CD14-positive monocyte (primary cell): ENCODE measurements at regions not wholly inside any gene's neighbourhood (a gene's known extent, or its start where the extent isn't known, plus 50 kb on each side); places are given as distances from the start of the nearest gene placed in this dataset.

Source experiments
- DNase-seq, 3 donors: peaks; one replicate each; pipeline ENCODE4 v3.0.0-alpha.2; 2011 to 2022
- H2AFZ ChIP-seq: 2 replicates; pipeline ENCODE4 v1.6.0; 2012; ENCODE audit warnings: mild to moderate bottlenecking, low read depth, low read length, inconsistent platforms; ENCODE audit not compliant: insufficient read depth, poor library complexity, severe bottlenecking
- H3K27ac ChIP-seq, 2 donors: 1 replicate in 1 of 2; 2 replicates in 1 of 2; pipeline ENCODE4 v1.5.1; 2012 to 2013; ENCODE audit warnings: low read length in 2 of 2, control low read depth in 1 of 2, inconsistent platforms in 1 of 2, low read depth in 1 of 2, mild to moderate bottlenecking in 1 of 2
- H3K27me3 ChIP-seq, 2 donors: one replicate each; pipeline versions ENCODE4 v1.6.0 to v1.6.1; 2011 to 2013; ENCODE audit warnings: low read length in 2 of 2; ENCODE audit not compliant: control insufficient read depth in 2 of 2, insufficient read depth in 2 of 2
- H3K36me3 ChIP-seq, 2 donors: replicated peaks in 1 of 2; 1 replicate in 1 of 2; 2 replicates in 1 of 2; pipeline versions ENCODE4 v1.5.1 to v1.6.1; 2012 to 2013; ENCODE audit warnings: low read length in 2 of 2, control low read depth in 1 of 2, inconsistent platforms in 1 of 2, mild to moderate bottlenecking in 1 of 2; ENCODE audit not compliant: insufficient read depth in 2 of 2, control insufficient read depth in 1 of 2
- H3K4me1 ChIP-seq, 2 donors: 1 replicate in 1 of 2; 2 replicates in 1 of 2; pipeline versions ENCODE4 v1.5.1 to v1.6.1; 2012 to 2013; ENCODE audit warnings: low read length in 2 of 2, control low read depth in 1 of 2, inconsistent platforms in 1 of 2, mild to moderate bottlenecking in 1 of 2, moderate library complexity in 1 of 2; ENCODE audit not compliant: insufficient read depth in 2 of 2, control insufficient read depth in 1 of 2
- H3K4me2 ChIP-seq: replicated peaks from 2 replicates; pipeline ENCODE3; 2012; ENCODE audit warnings: low read length, moderate library complexity, mild to moderate bottlenecking; ENCODE audit not compliant: poor library complexity, severe bottlenecking; ENCODE audit errors: extremely low read depth
- H3K4me3 ChIP-seq, 3 experiments: fragments of 200-600 bp in 1 of 3; sonication (generic) in 1 of 3; replicated peaks in 1 of 3; 1 replicate in 2 of 3; 2 replicates in 1 of 3; pipeline ENCODE4 v1.5.1; 2011 to 2013; ENCODE audit warnings: low read length in 3 of 3, mild to moderate bottlenecking in 3 of 3, control low read depth in 2 of 3, low read depth in 2 of 3, inconsistent platforms in 1 of 3, moderate library complexity in 1 of 3
- H3K79me2 ChIP-seq: 2 replicates; pipeline ENCODE4 v1.6.0; 2012; ENCODE audit warnings: mild to moderate bottlenecking, control low read depth, inconsistent platforms, low read length, moderate library complexity; ENCODE audit not compliant: insufficient read depth
- H3K9ac ChIP-seq: 2 replicates; pipeline ENCODE4 v1.6.0; 2017; ENCODE audit warnings: low read length, mild to moderate bottlenecking; ENCODE audit not compliant: insufficient read depth, poor library complexity, severe bottlenecking
- H3K9me3 ChIP-seq, 2 donors: replicated peaks in 1 of 2; 1 replicate in 1 of 2; 2 replicates in 1 of 2; pipeline versions ENCODE4 v1.5.1 to v1.6.1; 2012 to 2013; ENCODE audit warnings: low read length in 2 of 2, control low read depth in 1 of 2; ENCODE audit not compliant: control insufficient read depth in 1 of 2, insufficient read depth in 1 of 2
- H4K20me1 ChIP-seq: 2 replicates; pipeline ENCODE4 v1.6.0; 2012; ENCODE audit warnings: mild to moderate bottlenecking, low read length, control low read depth, moderate library complexity; ENCODE audit not compliant: insufficient read depth
- H3K27ac Mint-ChIP-seq, 7 donors: one replicate each; pipeline ENCODE4 v1.8.0; 2020; ENCODE audit warnings: mild to moderate bottlenecking in 7 of 7, mixed read lengths in 7 of 7, moderate library complexity in 6 of 7, inconsistent platforms in 2 of 7
- H3K27me3 Mint-ChIP-seq, 3 donors: one replicate each; pipeline ENCODE4 v1.8.0; 2021 to 2022; ENCODE audit warnings: low read depth in 3 of 3, mild to moderate bottlenecking in 3 of 3, mixed read lengths in 3 of 3, moderate library complexity in 3 of 3, inconsistent platforms in 1 of 3
- H3K36me3 Mint-ChIP-seq, 2 donors: one replicate each; pipeline ENCODE4 v1.8.0; 2020; ENCODE audit warnings: mixed read lengths in 2 of 2, inconsistent platforms in 1 of 2, mild to moderate bottlenecking in 1 of 2
- H3K4me1 Mint-ChIP-seq: one replicate; pipeline ENCODE4 v1.8.0; 2020; ENCODE audit warnings: mild to moderate bottlenecking, mixed read lengths
- H3K4me3 Mint-ChIP-seq, 2 donors: one replicate each; pipeline ENCODE4 v1.8.0; 2020; ENCODE audit warnings: mild to moderate bottlenecking in 2 of 2, mixed read lengths in 2 of 2, moderate library complexity in 1 of 2
- H3K9me3 Mint-ChIP-seq, 7 donors: one replicate each; pipeline ENCODE4 v1.8.0; 2020 to 2022; ENCODE audit warnings: mixed read lengths in 7 of 7, mild to moderate bottlenecking in 6 of 7, moderate library complexity in 6 of 7, inconsistent platforms in 2 of 7
- WGBS: methylation state at CpG from one replicate; pipeline ENCODE4 v1.1.5; 2013; ENCODE audit warnings: missing lambda C conversion rate; ENCODE audit not compliant: insufficient coverage; 5-methylcytosine and 5-hydroxymethylcytosine counted together
- intact Hi-C, 2 donors: fragments of 100-400 bp; cut with micrococcal nuclease; formaldehyde crosslinking; loops; one replicate each; pipeline versions ENCODE4 v1.15.0 to v1.15.1; 2023
- TF ChIP-seq, protein P1 (sequence below): fragments of 200-600 bp; IDR thresholded peaks from one replicate; pipeline ENCODE4 v1.8.0; 2022; ENCODE audit warnings: antibody characterized with exemption, mild to moderate bottlenecking

DNA sequence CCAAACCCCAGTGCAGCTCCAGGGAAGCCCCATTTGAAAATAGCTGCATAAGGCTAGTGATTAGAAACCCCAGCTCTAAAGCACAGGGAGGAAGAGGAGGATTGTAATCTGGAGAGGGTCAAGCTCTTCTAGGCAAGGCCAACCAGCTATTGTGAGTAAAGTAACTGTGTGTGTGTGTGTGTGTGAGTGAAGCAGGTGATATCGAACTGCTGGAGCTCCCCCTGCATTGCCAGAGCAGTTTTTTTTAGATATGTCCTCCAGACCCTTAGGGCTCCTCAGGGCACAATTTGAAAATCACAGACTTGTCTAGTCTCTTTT is 177.4 kb upstream of the NABP1 start:
- Mint-ChIP-seq H3K9me3 (no peaks in the 10 kb centered on the region), H3K27me3 (no peaks in the 10 kb centered on the region), H3K27ac (no peak overlapping the region), H3K36me3 (no peaks in the 10 kb centered on the region), H3K4me1 (no peaks in the 10 kb centered on the region), H3K4me3 (peak overlapping the region in 1 of 2 donors; percentile 21)
- no peaks in the 10 kb centered on the region for H3K4me1 ChIP-seq
- H2AFZ ChIP-seq, result no peak overlapping the region
- H4K20me1 ChIP-seq, result no peaks in the 10 kb centered on the region
- no peaks in the 10 kb centered on the region for H3K9me3 ChIP-seq
- DNase-seq, result no peak
- no peak overlapping the region for H3K27ac ChIP-seq
- no peaks in the 10 kb centered on the region for H3K27me3 ChIP-seq
- H3K4me3 ChIP-seq, result no peak overlapping the region
- H3K36me3 ChIP-seq, result no peaks in the 10 kb centered on the region
- H3K4me2 ChIP-seq, result no peak overlapping the region
- WGBS, result no CpG with 5 or more reads among the region's 1 CpG
- TF ChIP-seq, protein P1, sequence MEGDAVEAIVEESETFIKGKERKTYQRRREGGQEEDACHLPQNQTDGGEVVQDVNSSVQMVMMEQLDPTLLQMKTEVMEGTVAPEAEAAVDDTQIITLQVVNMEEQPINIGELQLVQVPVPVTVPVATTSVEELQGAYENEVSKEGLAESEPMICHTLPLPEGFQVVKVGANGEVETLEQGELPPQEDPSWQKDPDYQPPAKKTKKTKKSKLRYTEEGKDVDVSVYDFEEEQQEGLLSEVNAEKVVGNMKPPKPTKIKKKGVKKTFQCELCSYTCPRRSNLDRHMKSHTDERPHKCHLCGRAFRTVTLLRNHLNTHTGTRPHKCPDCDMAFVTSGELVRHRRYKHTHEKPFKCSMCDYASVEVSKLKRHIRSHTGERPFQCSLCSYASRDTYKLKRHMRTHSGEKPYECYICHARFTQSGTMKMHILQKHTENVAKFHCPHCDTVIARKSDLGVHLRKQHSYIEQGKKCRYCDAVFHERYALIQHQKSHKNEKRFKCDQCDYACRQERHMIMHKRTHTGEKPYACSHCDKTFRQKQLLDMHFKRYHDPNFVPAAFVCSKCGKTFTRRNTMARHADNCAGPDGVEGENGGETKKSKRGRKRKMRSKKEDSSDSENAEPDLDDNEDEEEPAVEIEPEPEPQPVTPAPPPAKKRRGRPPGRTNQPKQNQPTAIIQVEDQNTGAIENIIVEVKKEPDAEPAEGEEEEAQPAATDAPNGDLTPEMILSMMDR, result no peak
- intact Hi-C loops, result no loop called here
- no peaks in the 10 kb centered on the region for H3K79me2 ChIP-seq
- no peak overlapping the region for H3K9ac ChIP-seq

- TF ChIP-seq, protein P1, result no peak
- Histone ChIP-seq H3K36me3 (no peaks in the 10 kb centered on the region), H4K20me1 (no peaks in the 10 kb centered on the region), H3K9ac (no peak overlapping the region), H2AFZ (no peak overlapping the region), H3K4me3 (no peak overlapping the region), H3K27me3 (no peaks in the 10 kb centered on the region), H3K4me1 (no peaks in the 10 kb centered on the region), H3K79me2 (no peaks in the 10 kb centered on the region), H3K4me2 (no peak overlapping the region), H3K9me3 (no peaks in the 10 kb centered on the region), H3K27ac (no peak overlapping the region)
- no peak overlapping the region for H3K4me3 Mint-ChIP-seq
- 70% methylated on average over 1 of the region's 9 CpGs for WGBS
- no peak for DNase-seq
- H3K27ac Mint-ChIP-seq, result no peak overlapping the region
- H3K4me1 Mint-ChIP-seq, result no peaks in the 10 kb centered on the region
- intact Hi-C loops, result no loop called here
- H3K27me3 Mint-ChIP-seq, result no peaks in the 10 kb centered on the region
- no peaks in the 10 kb centered on the region for H3K9me3 Mint-ChIP-seq
- no peaks in the 10 kb centered on the region for H3K36me3 Mint-ChIP-seq
These were observed 176.9 kb upstream of the NABP1 start for GRCh38 chr2:191500884-191501560.
